Ishikawa (cell line): ENCODE measurements at regions not wholly inside any gene's neighbourhood (a gene's known extent, or its start where the extent isn't known, plus 50 kb on each side); places are given as distances from the start of the nearest gene placed in this dataset.

ENCODE experiments used
- EP300 ChIP-seq: IDR thresholded peaks from 2 replicates; pipeline ENCODE4 v1.6.1; 2012; ENCODE audit warnings: borderline replicate concordance
- TEAD4 ChIP-seq: IDR thresholded peaks from 2 replicates; pipeline ENCODE4 v1.6.1; 2012
- USF1 ChIP-seq: IDR thresholded peaks from 2 replicates; pipeline ENCODE4 v1.6.1; 2012

GRCh38 chr6:112795316-112795715 is 448.2 kb downstream of the RFPL4B start:
- TF ChIP-seq EP300 (no peak), USF1 (no peak), TEAD4 (no peak)
